Keratinocyte (primary cell): ENCODE measurements at regions not wholly inside any gene's neighbourhood (a gene's known extent, or its start where the extent isn't known, plus 50 kb on each side); places are given as distances from the start of the nearest gene placed in this dataset.

Experiments used
- DNase-seq: peaks from one replicate; pipeline ENCODE4 v3.0.0-alpha.2; 2011; ENCODE audit warnings: low read depth, missing footprints, low spot score
- FAIRE-seq: peaks from 2 replicates; lab custom pipeline; 2011; peaks lifted over from hg19 to GRCh38; lab: Jason Lieb, UNC
- H2AFZ ChIP-seq: 2 replicates; pipeline ENCODE4 v1.6.0; 2012; ENCODE audit warnings: low read length, control low read depth, inconsistent platforms; ENCODE audit not compliant: control insufficient read depth
- H3K27ac ChIP-seq: 2 replicates; pipeline ENCODE4 v1.5.1; 2011; ENCODE audit warnings: low read length; ENCODE audit not compliant: control insufficient read depth, insufficient read depth
- H3K27me3 ChIP-seq: 3 replicates; pipeline ENCODE4 v1.6.0; 2011; ENCODE audit warnings: low read length; ENCODE audit not compliant: control insufficient read depth, insufficient read depth; ENCODE audit errors: extremely low read depth
- H3K36me3 ChIP-seq, 2 experiments: 2 replicates in 1 of 2; 3 replicates in 1 of 2; pipeline ENCODE4 v1.5.1; 2011; ENCODE audit warnings: low read length in 2 of 2, mild to moderate bottlenecking in 1 of 2; ENCODE audit not compliant: control insufficient read depth in 2 of 2, insufficient read depth in 2 of 2; ENCODE audit errors: extremely low read depth in 1 of 2
- H3K4me1 ChIP-seq: 3 replicates; pipeline ENCODE4 v1.5.1; 2011; ENCODE audit warnings: low read length; ENCODE audit not compliant: control insufficient read depth, insufficient read depth; ENCODE audit errors: extremely low read depth
- H3K4me2 ChIP-seq: 3 replicates; pipeline ENCODE4 v1.6.0; 2011; ENCODE audit warnings: low read depth, low read length; ENCODE audit not compliant: control insufficient read depth, insufficient read depth; ENCODE audit errors: extremely low read depth
- H3K4me3 ChIP-seq, 3 experiments: fragments of 200-600 bp in 1 of 3; sonication (generic) in 1 of 3; 2 replicates in 2 of 3; 3 replicates in 1 of 3; pipeline ENCODE4 v1.5.1; 2011 to 2016; ENCODE audit warnings: low read length in 3 of 3, mild to moderate bottlenecking in 3 of 3, control low read depth in 2 of 3, inconsistent platforms in 1 of 3, low read depth in 1 of 3, mixed read lengths in 1 of 3, mixed run types in 1 of 3, moderate library complexity in 1 of 3; ENCODE audit not compliant: control insufficient read depth in 2 of 3, insufficient read depth in 2 of 3; ENCODE audit errors: extremely low read depth in 1 of 3
- H3K79me2 ChIP-seq: 2 replicates; pipeline ENCODE4 v1.6.0; 2012; ENCODE audit warnings: low read length; ENCODE audit not compliant: control insufficient read depth, insufficient read depth
- H3K9ac ChIP-seq: 3 replicates; pipeline ENCODE4 v1.6.0; 2011; ENCODE audit warnings: low read length; ENCODE audit not compliant: control insufficient read depth, insufficient read depth; ENCODE audit errors: extremely low read depth
- H3K9me1 ChIP-seq: 3 replicates; pipeline ENCODE4 v1.6.0; 2011; ENCODE audit warnings: low read length; ENCODE audit not compliant: control insufficient read depth, insufficient read depth; ENCODE audit errors: extremely low read depth
- H3K9me3 ChIP-seq: 2 replicates; pipeline ENCODE4 v1.5.1; 2012; ENCODE audit warnings: low read depth, low read length; ENCODE audit not compliant: control insufficient read depth
- H4K20me1 ChIP-seq: 3 replicates; pipeline ENCODE4 v1.6.0; 2011; ENCODE audit warnings: low read length; ENCODE audit not compliant: control insufficient read depth, insufficient read depth; ENCODE audit errors: extremely low read depth
- CTCF ChIP-seq, 3 experiments: IDR thresholded peaks in 1 of 3; conservative IDR thresholded peaks in 1 of 3; optimal IDR thresholded peaks in 1 of 3; 2 replicates in 2 of 3; 3 replicates in 1 of 3; pipeline versions ENCODE3 to v1.5.1; 2011; ENCODE audit warnings: low read length in 3 of 3, mild to moderate bottlenecking in 3 of 3, moderate library complexity in 2 of 3, control low read depth in 1 of 3, inconsistent platforms in 1 of 3; ENCODE audit not compliant: insufficient read depth in 2 of 3; ENCODE audit errors: extremely low read depth in 1 of 3
- EZH2 ChIP-seq: IDR thresholded peaks from one replicate; pipeline ENCODE4 v1.6.1; 2012; ENCODE audit warnings: inconsistent platforms, mild to moderate bottlenecking, low read length, moderate library complexity
- dilution Hi-C: fragments of 300-500 bp; cut with MboI; formaldehyde crosslinking; loops from one replicate; pipeline ENCODE4 v1.7.0; 2020; ENCODE audit warnings: low sequenced_read_pairs; ENCODE audit not compliant: extremely low pct_ligation_motif_present

- Histone ChIP-seq H4K20me1 (no peaks in the 10 kb centered on the region), H3K36me3 (no peaks in the 10 kb centered on the region), H3K4me2 (no peak overlapping the region), H2AFZ (no peak overlapping the region), H3K9ac (no peak overlapping the region), H3K4me1 (no peaks in the 10 kb centered on the region), H3K9me3 (no peaks in the 10 kb centered on the region), H3K4me3 (no peak overlapping the region), H3K27ac (no peak overlapping the region), H3K9me1 (no peaks in the 10 kb centered on the region), H3K27me3 (no peaks in the 10 kb centered on the region), H3K79me2 (no peaks in the 10 kb centered on the region)
- dilution Hi-C loops = no loop called here
- TF ChIP-seq EZH2 (no peak), CTCF (optimal IDR thresholded peaks at IDR 0.05 in 1 of 3, IDR thresholded peaks at IDR 0.05 in 1 of 3, conservative IDR thresholded peaks at IDR 0.05 in 1 of 3; ENCODE audit: extremely low read depth in 1 of 3, insufficient read depth in 2 of 3, low read length in 3 of 3) (no peak)
- FAIRE-seq (no peak), DNase-seq (no peak)
These were observed 1673.2 kb upstream of the PRR20A start for GRCh38 chr13:55467476-55467875.

DNA sequence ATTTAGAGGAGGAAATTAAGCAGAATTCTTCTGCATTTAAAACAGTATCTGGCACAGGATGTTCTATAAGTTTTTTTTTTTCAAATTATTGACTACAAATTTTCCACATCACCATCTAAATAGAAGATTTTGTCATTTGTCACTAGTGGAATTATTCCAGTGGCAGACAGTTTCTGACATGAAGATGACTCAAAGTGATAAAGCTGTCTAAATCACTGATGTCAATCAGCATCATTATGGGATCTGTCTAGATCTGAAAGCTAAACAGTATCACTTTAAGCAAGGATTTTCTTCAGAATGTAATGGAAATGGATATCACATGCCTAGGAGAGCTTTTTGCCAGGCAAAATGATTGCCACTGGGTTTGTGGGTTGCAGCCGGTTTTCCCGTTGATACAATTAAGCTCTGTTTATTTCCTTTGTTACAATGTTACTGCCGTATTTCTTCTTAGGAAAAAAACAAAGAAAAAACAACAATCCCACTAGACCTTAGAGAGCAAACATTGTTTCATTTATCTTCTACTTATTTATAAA is 1657.0 kb upstream of the PRR20A start:
- Histone ChIP-seq H3K4me3 (no peak overlapping the region), H3K4me1 (no peaks in the 10 kb centered on the region), H3K4me2 (no peak overlapping the region), H4K20me1 (no peaks in the 10 kb centered on the region), H3K9ac (no peak overlapping the region), H3K9me1 (no peaks in the 10 kb centered on the region), H3K27ac (no peak overlapping the region), H2AFZ (no peak overlapping the region), H3K36me3 (no peaks in the 10 kb centered on the region), H3K27me3 (no peaks in the 10 kb centered on the region), H3K9me3 (no peaks in the 10 kb centered on the region), H3K79me2 (no peaks in the 10 kb centered on the region)
- DNase-seq (no peak), FAIRE-seq (no peak)
- TF ChIP-seq EZH2 (no peak), CTCF (optimal IDR thresholded peaks at IDR 0.05 in 1 of 3, IDR thresholded peaks at IDR 0.05 in 1 of 3, conservative IDR thresholded peaks at IDR 0.05 in 1 of 3; ENCODE audit: extremely low read depth in 1 of 3, insufficient read depth in 2 of 3, low read length in 3 of 3) (no peak)
- dilution Hi-C loops = no loop called here
